ENCODE measurements at regions not wholly inside any gene's neighbourhood (a gene's known extent, or its start where the extent isn't known, plus 50 kb on each side); places are given as distances from the start of the nearest gene placed in this dataset.

DNA sequence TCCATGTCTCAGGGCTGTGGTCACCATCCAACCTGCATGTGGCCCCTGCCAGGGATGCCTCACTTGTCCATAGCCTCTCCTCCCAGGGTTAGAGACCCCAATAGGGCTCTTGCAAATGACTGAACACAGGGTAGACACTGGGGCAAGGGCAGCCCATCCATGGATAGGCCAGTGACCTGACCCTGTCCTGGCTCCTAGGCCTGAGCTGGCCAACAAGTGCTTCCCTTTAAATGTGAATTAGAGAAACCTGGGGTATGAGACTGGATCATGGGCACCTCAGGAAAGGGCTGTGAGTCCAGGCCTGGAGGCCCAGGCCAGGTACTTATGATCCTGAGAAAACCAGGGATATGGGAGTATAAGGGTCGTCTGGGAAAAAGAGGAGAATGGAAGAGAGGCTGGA is 64.5 kb downstream of the COPS8 start:
- DNase-seq, result no peak

GRCh38 chr2:237150831-237151375 is 65.2 kb downstream of the COPS8 start:
- peak; percentile 15 for DNase-seq

DNA sequence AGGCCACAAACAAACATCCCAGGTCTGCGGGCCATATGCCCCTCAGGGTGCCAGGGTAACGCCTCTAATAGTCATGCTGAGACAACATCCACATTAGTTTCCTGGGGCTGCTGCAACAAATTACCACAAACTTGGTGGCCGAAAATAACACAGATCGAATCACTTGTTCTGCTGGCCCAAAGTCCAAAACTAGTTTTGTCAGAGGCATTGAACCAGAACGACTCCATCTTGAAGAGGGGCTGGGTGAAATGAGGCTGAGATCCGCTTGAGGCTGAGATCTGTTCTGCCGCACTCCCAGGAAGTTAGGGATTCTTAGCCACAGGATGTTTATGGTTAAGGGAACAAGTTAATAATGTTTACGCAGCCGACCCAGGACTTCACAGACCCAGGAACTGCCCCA is 66.7 kb downstream of the COPS8 start:
- DNase-seq, result no peak

DNA sequence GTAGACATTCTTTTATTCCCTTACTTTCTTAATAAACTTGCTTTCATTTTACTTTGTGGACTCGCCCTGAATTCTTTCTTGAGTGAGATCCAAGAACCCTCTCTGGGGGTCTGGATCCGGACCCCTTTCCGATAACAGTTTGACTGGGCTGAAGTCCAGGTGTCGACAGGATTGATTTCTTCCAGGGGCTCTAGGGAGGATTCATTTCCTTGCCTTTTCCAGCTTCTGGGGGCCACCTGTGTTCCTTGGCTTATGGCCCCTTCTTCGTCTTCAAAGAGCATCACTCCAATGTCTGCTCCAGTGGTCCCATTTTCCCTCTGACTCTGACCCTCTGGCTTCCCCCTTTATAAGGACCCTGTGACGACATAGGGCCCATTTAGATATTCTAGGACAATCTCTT is 67.5 kb downstream of the COPS8 start:
- DNase-seq, result no peak

DNA sequence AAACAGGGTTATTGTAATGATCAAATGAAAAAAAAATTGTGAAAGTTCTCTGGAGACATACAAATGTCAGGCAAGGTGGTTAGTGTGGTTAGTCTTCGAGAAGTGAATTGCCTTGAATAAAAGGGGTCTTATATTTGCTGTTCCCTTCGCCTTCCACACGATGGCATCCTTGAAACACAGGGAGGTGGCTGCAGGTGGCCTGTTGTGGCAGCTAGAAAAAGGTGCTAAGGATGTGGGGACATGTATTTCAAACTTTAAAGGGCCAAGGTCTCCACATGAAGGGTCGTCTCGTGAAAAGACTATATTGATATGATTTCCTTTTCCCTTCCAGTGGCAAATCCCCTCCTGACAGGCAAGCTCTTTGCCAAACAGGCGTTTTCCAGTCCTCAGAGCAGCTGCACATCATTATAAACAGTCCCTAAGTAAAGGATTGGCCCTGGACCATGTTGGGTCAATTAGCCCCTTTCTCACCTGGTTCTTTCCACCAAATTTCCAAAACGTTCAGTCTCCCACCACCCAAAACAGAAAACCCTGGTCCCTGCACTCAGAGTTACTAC is 68.5 kb downstream of the COPS8 start:
- no peak for DNase-seq

- DNase-seq, result no peak
Measured at GRCh38 chr2:237154884-237155851, 69.5 kb downstream of the COPS8 start.

- no peak for DNase-seq
Measured at GRCh38 chr2:237156031-237156856, 70.6 kb downstream of the COPS8 start.

DNA sequence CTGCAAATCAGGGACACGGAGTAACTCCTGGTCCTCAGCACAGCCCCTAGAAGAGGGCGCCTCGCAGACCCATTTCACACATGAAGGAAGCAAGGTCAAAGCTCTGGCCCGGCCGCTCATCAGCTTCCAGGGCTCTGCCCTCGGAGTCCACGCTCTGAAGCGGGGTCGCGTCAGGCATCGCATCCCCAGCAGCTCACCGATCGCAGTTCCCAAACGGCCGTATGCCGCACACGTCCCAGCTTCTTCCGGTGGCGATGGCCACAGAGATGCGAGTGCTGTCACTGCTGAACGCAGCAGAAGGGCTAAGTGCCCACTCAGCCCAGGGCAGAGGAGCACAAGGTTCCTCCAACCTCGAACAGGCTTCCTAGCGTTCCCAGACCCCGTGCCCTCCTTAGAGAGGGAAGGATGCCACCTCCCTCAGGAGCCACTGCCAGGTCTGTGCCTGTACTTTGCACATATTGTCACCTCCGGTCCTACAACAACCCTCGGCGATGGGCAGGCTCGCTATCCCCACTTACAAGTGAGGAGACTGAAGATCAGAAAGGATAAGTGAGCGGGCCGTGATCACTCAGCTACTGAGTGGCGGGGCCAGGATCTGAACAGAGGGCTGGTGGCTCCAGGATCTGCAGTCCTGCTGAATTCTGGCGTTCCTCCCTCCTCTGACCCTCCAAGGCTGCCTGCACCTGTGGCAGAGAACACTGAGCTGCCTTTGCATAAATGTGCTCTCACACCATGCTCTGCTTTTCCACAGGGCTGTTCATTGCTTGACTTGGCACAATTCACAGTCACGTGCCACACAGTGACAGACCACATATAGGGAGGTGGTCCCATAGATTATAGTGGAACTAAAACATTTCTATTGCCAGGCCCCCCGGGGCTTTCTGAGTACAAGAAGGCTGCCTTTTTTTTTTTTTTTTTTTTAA is 71.4 kb downstream of the COPS8 start:
- DNase-seq, result peak; percentile 11

DNA sequence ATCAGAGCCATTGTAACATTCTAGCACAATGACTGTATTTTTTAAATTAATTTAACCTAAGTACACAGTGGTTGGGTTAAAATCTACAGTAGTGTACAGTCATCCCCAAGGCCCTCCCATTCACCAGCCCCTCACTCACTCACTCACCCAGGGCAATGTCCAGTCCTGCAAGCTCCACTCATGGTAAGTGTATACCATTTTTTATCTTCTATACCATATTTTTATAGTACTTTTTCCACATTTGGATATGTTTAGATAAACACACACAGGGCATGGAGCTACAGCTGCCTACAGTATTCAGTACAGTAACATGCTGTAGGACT is 72.1 kb downstream of the COPS8 start:
- no peak for DNase-seq

DNA sequence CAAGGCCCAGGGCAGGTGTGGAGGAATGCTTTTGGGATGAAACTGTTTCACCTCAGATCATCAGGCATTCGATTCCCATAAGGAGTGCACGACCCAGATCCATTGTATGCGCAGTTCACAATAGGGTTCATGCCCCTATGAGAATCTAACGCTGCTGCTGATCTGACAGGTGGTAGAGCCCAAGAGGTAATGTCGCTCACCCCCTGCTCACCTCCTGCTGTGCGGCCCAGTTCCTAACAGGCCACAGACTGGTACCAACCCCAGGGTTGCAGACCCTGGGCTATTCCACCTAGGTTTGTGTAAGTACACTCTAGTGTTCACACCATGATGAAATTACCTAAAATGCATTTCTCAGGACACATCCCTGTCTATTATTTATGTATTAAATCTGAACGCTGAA is 72.5 kb downstream of the COPS8 start:
- no peak for DNase-seq

- DNase-seq, result peak; percentile 33
Measured at GRCh38 chr2:237159006-237159911, 73.6 kb downstream of the COPS8 start.

DNA sequence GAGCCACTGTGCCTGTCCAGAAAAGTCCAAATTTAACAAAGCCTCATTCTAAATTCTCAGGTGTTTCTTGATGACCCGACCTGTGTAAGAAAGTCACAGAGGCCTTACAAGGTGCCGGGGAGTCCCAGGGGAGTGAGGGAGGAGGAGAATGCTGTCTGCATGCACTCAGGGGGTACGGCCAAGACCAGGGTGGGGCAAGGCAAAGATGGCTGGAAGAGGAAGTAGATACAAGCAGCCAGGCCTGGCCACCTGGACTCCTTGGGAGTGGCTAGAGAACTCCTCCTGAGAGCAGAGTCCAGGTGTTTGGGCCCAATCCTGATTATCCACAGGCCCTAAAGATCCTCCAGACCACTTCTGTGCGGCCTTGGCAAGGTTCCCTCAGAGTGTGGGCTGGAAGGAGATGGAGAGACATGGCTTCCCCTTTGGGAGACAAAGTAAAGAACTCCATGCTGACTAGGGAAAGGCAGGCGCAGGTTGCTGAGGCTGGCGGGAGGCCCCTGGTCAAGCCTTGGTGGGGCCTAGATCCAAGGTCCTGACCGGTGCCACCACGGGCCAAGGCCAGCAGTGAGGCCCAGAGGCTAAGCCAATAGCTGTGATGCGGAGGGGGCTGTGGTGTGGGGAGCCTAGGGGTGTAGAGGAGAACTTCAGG is 74.7 kb downstream of the COPS8 start:
- DNase-seq, result no peak

GRCh38 chr2:237161189-237161588 is 75.5 kb downstream of the COPS8 start:
- DNase-seq, result no peak

DNA sequence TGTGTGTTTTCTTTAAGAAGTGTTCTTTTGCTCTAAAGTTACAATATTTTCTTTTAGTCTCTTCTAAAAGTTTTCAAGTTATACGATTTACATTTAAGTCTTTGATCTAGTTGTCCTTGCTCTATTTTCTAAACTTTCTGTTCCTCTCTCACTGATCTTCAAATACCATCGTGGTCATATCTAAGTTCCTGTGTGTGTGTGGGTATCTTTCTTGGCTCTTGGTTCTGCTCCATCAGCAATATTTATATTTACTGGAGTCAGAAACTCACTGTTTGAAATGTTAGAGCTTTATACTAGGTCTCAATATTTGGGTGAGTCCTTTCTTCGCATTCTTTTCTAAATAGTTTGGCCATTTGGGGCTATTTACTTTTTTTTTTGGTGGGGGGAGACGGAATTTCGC is 77.3 kb downstream of the COPS8 start:
- DNase-seq, result no peak

- no peak for DNase-seq
Measured at GRCh38 chr2:237164474-237165042, 78.9 kb downstream of the COPS8 start.

DNA sequence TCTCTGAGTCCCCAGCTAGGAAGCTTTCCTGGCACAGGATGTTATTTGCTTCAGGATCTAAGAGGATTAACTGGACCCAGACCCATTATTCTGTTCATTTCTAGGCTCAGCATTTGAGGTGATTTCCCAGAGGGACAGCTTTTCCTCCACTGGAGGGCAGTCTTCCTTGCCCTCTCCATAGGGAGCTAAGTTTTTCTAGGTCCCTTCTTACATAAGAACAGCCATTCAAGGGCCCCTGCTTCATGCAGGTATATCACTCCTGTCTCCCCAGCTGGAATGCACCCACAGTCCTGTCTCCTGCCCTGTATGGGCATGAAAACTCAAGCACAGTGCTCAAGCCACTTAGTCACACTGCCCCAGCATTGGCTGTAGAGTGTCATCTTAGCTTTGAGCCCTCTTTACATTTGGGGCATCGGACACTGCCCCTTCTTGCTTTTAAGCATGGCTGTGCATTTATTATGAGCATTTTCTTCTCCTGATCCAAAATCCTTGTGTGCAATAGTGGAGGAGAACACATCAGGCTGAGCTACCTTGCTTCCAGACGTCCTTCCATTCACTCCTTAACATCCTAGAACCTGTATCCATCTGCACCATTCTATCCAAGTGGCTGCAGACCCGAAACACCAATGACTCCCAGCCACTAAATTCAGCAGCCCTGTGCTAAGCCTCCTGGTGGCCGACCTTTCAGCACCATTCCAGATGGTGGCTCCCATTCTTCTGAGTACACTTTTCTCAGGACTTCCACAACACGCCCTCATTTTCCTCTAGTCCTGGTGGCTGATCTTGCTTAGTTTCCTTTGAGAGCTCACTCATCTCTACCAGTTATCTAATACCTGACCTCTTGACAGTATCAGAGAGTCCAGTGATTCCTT is 80.0 kb downstream of the COPS8 start:
- DNase-seq, result no peak

DNA sequence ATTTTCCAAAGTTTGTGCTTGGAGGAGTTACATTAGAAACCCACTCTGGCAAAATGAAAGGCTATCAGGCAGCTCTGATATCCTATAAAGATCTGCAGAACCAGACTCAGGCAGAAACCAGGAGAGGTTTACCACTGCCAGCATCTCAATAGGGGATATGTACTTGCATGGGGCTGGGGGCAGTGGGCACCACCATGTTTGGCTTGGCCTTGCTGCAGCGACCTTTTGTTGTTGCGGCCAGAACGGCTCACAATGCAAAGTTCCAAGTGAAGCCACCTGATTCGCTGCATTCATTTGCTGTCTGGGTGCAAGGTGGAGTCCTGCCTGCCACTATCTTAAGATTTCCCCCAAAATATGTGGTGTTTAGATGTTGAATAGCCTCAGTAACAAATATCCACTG is 81.3 kb downstream of the COPS8 start:
- no peak for DNase-seq

DNA sequence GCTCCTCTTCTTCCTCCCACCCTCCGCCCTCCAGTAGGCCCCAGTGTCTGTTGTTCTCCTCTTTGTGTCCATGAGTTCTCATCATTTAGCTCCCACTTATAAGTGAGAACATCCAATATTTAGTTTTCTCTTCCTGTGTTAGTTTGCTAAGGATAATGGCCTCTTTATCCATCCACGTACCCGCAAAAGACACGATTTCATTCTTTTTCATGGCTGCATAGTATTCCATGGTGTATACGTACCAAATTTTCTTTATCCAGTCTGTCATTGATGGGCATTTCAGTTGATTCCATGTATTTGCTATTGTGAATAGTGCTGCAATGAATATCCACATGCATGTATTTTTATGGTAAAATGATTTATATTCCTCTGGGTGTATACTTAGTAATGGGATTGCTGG is 82.2 kb downstream of the COPS8 start:
- no peak for DNase-seq

DNA sequence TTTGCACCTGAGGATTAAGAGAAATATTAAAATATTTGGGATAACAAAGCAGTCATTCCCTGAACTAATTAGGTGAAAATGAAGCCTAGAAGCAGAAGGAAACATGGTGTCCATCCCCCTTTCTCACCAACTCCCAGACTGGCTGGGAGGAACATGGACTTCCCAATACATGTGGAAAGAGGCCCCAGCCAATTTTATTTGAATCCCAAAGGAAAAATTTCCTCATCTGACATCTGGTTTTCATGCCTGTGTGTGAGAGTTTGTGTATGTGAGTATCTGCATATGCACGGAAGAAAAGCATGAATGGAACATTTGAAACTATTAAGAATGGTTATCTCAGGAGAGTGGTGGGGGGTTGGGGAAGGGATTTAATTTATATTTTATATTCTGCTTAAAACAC is 84.3 kb downstream of the COPS8 start:
- no peak for DNase-seq
